ENCODE measurements at regions not wholly inside any gene's neighbourhood (a gene's known extent, or its start where the extent isn't known, plus 50 kb on each side); places are given as distances from the start of the nearest gene placed in this dataset.

GRCh38 chr10:44028384-44029137 is 356.3 kb downstream of the CXCL12 start:
- DNase-seq (ENCODE audit: low read depth): no peak

- no peak for DNase-seq (ENCODE audit: low read depth)
Observed at GRCh38 chr10:44024356-44025116, 360.4 kb downstream of the CXCL12 start.

GRCh38 chr10:44023517-44023916 is 361.4 kb downstream of the CXCL12 start:
- no peak for DNase-seq (ENCODE audit: low read depth)

- no peak for DNase-seq (ENCODE audit: low read depth)
Observed at GRCh38 chr10:44022203-44022602, 362.7 kb downstream of the CXCL12 start.

- no peak for DNase-seq (ENCODE audit: low read depth)
Observed at GRCh38 chr10:44020322-44021111, 364.4 kb downstream of the CXCL12 start.

- DNase-seq (ENCODE audit: low read depth): no peak
Observed at GRCh38 chr10:44017483-44018145, 367.3 kb downstream of the CXCL12 start.

- DNase-seq (ENCODE audit: low read depth): no peak
Observed at GRCh38 chr10:44016589-44017482, 368.1 kb downstream of the CXCL12 start.

GRCh38 chr10:44015702-44016500 is 367.2 kb upstream of the ZNF32 start:
- no peak for DNase-seq (ENCODE audit: low read depth)

- no peak for DNase-seq (ENCODE audit: low read depth)
Observed at GRCh38 chr10:44014644-44015250, 366.1 kb upstream of the ZNF32 start.

GRCh38 chr10:44013981-44014380 is 365.3 kb upstream of the ZNF32 start:
- DNase-seq (ENCODE audit: low read depth): no peak

- no peak for DNase-seq (ENCODE audit: low read depth)
Observed at GRCh38 chr10:44012921-44013320, 364.2 kb upstream of the ZNF32 start.

- DNase-seq (ENCODE audit: low read depth): no peak
Observed at GRCh38 chr10:44011603-44011981, 362.9 kb upstream of the ZNF32 start.

- no peak for DNase-seq (ENCODE audit: low read depth)
Observed at GRCh38 chr10:44010873-44011602, 362.4 kb upstream of the ZNF32 start.

- DNase-seq (ENCODE audit: low read depth): no peak
Observed at GRCh38 chr10:44009891-44010632, 361.4 kb upstream of the ZNF32 start.

- DNase-seq (ENCODE audit: low read depth): no peak
Observed at GRCh38 chr10:44008917-44009709, 360.4 kb upstream of the ZNF32 start.

GRCh38 chr10:44008270-44008916 is 359.7 kb upstream of the ZNF32 start:
- DNase-seq (ENCODE audit: low read depth): no peak

- DNase-seq (ENCODE audit: low read depth): no peak
Observed at GRCh38 chr10:44006771-44007170, 358.1 kb upstream of the ZNF32 start.
